Osteoblast (primary cell): ENCODE measurements at regions not wholly inside any gene's neighbourhood (a gene's known extent, or its start where the extent isn't known, plus 50 kb on each side); places are given as distances from the start of the nearest gene placed in this dataset.
"Not testable (repeated sequence)": the region's sequence is repeated elsewhere in the genome, so short reads cannot be mapped to it uniquely, and the experiment has no call there.

ENCODE experiments used
- DNase-seq: peaks from one replicate; pipeline ENCODE4 v3.0.0; 2011; ENCODE audit warnings: low spot score, mixed read lengths; ENCODE audit not compliant: insufficient read length; ENCODE audit errors: missing footprints
- H2AFZ ChIP-seq: 2 replicates; pipeline ENCODE4 v1.6.0; 2011; ENCODE audit warnings: mild to moderate bottlenecking, low read length
- H3K27ac ChIP-seq: 2 replicates; pipeline ENCODE4 v1.5.1; 2011; ENCODE audit warnings: mild to moderate bottlenecking, low read depth, low read length, moderate library complexity
- H3K27me3 ChIP-seq: 2 replicates; pipeline ENCODE4 v1.6.0; 2012; ENCODE audit warnings: mild to moderate bottlenecking, control low read depth, inconsistent platforms, low read length, moderate library complexity; ENCODE audit not compliant: insufficient read depth
- H3K36me3 ChIP-seq: 2 replicates; pipeline ENCODE4 v1.5.1; 2011; ENCODE audit warnings: mild to moderate bottlenecking, low read length, control low read depth, moderate library complexity; ENCODE audit not compliant: insufficient read depth
- H3K4me1 ChIP-seq: 2 replicates; pipeline ENCODE4 v1.5.1; 2011; ENCODE audit warnings: mild to moderate bottlenecking, low read length, control low read depth, moderate library complexity; ENCODE audit not compliant: insufficient read depth
- H3K4me2 ChIP-seq: 2 replicates; pipeline ENCODE4 v1.6.0; 2011; ENCODE audit warnings: mild to moderate bottlenecking, low read length; ENCODE audit not compliant: insufficient read depth
- H3K4me3 ChIP-seq: fragments of 200-600 bp; sonication (generic); 3 replicates; pipeline ENCODE4 v1.5.1; 2012; ENCODE audit warnings: mild to moderate bottlenecking, low read length, inconsistent platforms; ENCODE audit not compliant: insufficient read depth
- H3K79me2 ChIP-seq: 2 replicates; pipeline ENCODE4 v1.6.0; 2012; ENCODE audit warnings: mild to moderate bottlenecking, low read length, control low read depth, inconsistent platforms; ENCODE audit not compliant: insufficient read depth
- H3K9me3 ChIP-seq: 2 replicates; pipeline ENCODE4 v1.5.1; 2011; ENCODE audit warnings: low read depth, low read length, control low read depth
- H4K20me1 ChIP-seq: 2 replicates; pipeline ENCODE4 v1.6.0; 2012; ENCODE audit warnings: mild to moderate bottlenecking, low read length, control low read depth; ENCODE audit not compliant: insufficient read depth
- TF ChIP-seq, protein P1 (sequence below): IDR thresholded peaks from 2 replicates; pipeline ENCODE4 v1.5.1; 2011; ENCODE audit warnings: mild to moderate bottlenecking, low read depth, low read length, moderate library complexity; ENCODE audit errors: extremely low read depth

DNA sequence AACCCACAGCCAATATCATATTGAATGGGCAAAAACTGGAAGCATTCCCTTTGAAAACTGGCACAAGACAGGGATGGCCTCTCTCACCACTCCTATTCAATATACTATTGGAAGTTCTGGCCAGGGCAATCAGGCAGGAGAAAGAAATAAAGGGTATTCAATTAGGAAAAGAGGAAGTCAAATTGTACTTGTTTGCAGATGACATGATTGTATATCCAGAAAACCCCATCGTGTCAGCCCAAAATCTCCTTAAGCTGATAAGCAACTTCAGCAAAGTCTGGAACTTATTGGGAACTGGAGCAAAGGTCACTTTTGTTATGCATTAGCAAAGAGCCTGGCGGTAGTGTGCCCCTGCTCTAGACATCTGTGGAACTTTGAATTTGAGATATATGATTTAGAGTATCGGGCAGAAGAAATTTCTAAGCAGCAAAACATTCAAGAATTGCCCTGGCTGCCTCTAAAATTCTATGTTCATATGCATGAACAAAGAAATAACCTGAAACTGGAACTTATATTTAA is 53.4 kb upstream of the PSMA1 start:
- not testable (repeated sequence) for H2AFZ ChIP-seq, DNase-seq, H3K9me3 ChIP-seq, H3K79me2 ChIP-seq, H3K4me1 ChIP-seq, H3K4me2 ChIP-seq, H4K20me1 ChIP-seq, H3K27me3 ChIP-seq, H3K27ac ChIP-seq, H3K4me3 ChIP-seq, H3K36me3 ChIP-seq

DNA sequence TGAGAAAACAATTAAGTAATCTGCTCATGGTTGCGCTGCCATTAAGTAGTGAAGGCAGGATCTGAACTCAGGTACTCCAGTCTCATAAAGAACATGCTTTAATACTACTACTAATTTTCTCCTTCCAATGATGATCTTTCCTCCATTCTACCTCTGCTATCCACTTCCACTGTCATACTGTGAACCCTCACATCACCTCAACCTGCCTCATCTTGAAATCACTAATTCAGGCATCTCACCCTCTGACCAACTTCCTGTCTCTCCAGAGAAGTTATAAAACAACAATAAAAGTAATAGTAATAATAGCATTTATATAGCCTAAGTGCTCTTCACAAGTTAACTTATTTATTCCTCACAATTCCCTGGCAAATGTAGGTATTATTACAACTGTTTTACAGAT is 57.1 kb upstream of the PSMA1 start:
- H3K36me3 ChIP-seq = no peaks in the 10 kb centered on the region
- no peaks in the 10 kb centered on the region for H3K9me3 ChIP-seq
- TF ChIP-seq, protein P1, sequence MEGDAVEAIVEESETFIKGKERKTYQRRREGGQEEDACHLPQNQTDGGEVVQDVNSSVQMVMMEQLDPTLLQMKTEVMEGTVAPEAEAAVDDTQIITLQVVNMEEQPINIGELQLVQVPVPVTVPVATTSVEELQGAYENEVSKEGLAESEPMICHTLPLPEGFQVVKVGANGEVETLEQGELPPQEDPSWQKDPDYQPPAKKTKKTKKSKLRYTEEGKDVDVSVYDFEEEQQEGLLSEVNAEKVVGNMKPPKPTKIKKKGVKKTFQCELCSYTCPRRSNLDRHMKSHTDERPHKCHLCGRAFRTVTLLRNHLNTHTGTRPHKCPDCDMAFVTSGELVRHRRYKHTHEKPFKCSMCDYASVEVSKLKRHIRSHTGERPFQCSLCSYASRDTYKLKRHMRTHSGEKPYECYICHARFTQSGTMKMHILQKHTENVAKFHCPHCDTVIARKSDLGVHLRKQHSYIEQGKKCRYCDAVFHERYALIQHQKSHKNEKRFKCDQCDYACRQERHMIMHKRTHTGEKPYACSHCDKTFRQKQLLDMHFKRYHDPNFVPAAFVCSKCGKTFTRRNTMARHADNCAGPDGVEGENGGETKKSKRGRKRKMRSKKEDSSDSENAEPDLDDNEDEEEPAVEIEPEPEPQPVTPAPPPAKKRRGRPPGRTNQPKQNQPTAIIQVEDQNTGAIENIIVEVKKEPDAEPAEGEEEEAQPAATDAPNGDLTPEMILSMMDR = no peak
- H4K20me1 ChIP-seq = no peaks in the 10 kb centered on the region
- no peaks in the 10 kb centered on the region for H3K4me1 ChIP-seq
- no peaks in the 10 kb centered on the region for H3K79me2 ChIP-seq
- no peak for DNase-seq
- H2AFZ ChIP-seq = no peak overlapping the region
- H3K4me2 ChIP-seq = no peak overlapping the region
- H3K4me3 ChIP-seq = no peak overlapping the region
- no peak overlapping the region for H3K27ac ChIP-seq
- H3K27me3 ChIP-seq = no peaks in the 10 kb centered on the region

DNA sequence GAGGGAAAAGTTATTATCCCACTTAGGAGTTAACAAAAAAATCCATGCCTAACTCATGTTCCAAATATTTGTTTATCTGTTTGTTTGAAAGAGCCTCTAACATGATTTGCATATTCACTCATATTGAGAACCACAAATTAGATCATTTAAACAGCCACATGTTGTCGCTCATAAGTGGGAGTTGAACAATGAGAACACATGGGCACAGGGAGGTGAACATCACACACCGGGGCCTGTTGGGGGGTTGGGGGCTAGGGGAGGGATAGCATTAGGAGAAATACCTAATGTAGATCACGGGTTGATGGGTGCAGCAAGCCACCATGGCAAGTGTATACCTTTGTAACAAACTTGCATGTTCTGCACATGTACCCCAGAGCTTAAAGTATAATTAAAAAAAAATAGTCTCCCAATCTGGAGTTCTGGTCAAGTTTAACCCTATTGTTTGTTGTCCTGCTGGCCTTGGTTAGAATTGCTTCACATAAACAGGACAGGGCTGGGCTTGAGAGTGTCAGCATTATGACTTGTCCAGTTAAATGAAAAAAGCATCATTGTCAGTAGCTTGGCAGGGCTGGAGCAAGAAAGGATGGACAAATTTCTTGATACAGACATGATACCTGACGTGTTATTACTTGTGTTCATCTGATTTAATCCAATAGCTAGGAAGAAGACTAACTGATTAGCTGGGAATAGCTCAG is 57.8 kb upstream of the PSMA1 start:
- no peaks in the 10 kb centered on the region for H3K36me3 ChIP-seq
- H3K27ac ChIP-seq = no peak overlapping the region
- H3K9me3 ChIP-seq = no peaks in the 10 kb centered on the region
- H2AFZ ChIP-seq = no peak overlapping the region
- no peak overlapping the region for H3K4me2 ChIP-seq
- no peaks in the 10 kb centered on the region for H4K20me1 ChIP-seq
- TF ChIP-seq, protein P1 = no peak
- no peak overlapping the region for H3K4me3 ChIP-seq
- no peak for DNase-seq
- no peaks in the 10 kb centered on the region for H3K4me1 ChIP-seq
- H3K79me2 ChIP-seq = no peaks in the 10 kb centered on the region
- H3K27me3 ChIP-seq = no peaks in the 10 kb centered on the region

DNA sequence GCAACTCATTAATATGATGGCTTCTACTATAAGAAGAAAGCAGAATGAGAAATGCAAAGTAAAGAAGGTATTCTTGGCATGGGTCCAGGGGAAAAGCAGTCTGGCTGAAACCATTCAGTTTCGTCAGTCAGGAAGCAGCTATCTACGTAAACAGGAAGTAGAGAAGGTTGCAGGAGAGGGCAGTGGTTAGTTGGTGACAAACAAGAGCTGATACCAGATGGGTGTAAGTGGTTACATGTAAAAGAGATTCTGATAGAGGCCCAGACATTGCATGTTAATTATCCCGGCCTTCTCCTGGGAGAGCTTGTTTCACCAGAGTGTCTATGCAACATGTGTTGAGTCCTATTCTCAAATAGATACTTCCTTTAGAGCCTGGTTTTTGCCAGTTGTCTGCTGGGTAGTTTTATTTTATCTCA is 58.4 kb upstream of the PSMA1 start:
- TF ChIP-seq, protein P1 = no peak
- Histone ChIP-seq H4K20me1 (no peaks in the 10 kb centered on the region), H2AFZ (no peak overlapping the region), H3K4me3 (no peak overlapping the region), H3K27me3 (no peaks in the 10 kb centered on the region), H3K4me1 (no peaks in the 10 kb centered on the region), H3K79me2 (no peaks in the 10 kb centered on the region), H3K27ac (no peak overlapping the region), H3K9me3 (no peaks in the 10 kb centered on the region), H3K36me3 (no peaks in the 10 kb centered on the region), H3K4me2 (no peak overlapping the region)
- DNase-seq = no peak
